Left colon (tissue), 2 donors: ENCODE measurements at regions not wholly inside any gene's neighbourhood (a gene's known extent, or its start where the extent isn't known, plus 50 kb on each side); places are given as distances from the start of the nearest gene placed in this dataset.

Experiments
- ATAC-seq: fragments of 200-7000 bp; cut with Tn5 transposase; one replicate; pipeline ENCODE4 v1.9.1; 2020; ENCODE audit warnings: mild to moderate bottlenecking, moderate library complexity
- DNase-seq, 2 donors: peaks; one replicate each; pipeline ENCODE4 v3.0.0-alpha.2; 2020
- intact Hi-C, 2 donors: fragments of 100-400 bp; cut with DNase I in 1 of 2; cut with micrococcal nuclease in 1 of 2; formaldehyde crosslinking; loops; one replicate each; pipeline versions ENCODE4 v1.11.2 to v1.14.0; 2022; cut with DNase I, micrococcal nuclease
- donor health status: DM: no; HTN: no; CAD: no.
- donor health status: DM: yes; HTN: yes; CAD: no.

DNA sequence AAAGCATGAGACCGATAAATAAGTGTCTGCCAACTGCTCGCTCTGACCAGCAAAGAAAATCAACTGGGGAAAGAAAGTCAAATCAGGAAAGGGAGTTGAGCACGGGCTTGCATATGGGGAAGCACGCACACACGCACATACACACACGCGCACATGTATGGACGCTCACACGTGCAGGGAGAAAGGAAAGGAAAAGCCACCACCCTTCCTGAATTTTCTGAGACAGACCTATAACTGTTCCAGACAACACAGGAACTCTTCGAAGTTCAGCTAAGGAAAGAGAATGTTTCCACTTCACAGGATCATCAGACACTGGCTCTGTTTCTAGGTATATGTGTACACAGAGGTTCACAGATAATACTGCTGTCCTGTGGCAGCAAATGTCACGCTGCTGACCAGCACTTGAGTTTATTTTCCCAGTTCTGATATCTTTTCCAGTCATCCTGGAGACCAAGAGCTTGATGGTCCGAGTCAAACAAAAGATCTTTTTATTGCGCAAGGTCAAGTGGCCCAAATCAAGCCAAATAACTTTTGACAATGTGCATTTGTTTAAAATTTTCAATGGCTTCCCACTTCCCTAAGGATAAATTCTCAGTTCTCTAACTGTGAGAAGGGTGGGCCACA, 82.1 kb upstream of the TMCC3 start:
- no peak for ATAC-seq
- no peak for DNase-seq
- intact Hi-C loops, result no loop called here

DNA sequence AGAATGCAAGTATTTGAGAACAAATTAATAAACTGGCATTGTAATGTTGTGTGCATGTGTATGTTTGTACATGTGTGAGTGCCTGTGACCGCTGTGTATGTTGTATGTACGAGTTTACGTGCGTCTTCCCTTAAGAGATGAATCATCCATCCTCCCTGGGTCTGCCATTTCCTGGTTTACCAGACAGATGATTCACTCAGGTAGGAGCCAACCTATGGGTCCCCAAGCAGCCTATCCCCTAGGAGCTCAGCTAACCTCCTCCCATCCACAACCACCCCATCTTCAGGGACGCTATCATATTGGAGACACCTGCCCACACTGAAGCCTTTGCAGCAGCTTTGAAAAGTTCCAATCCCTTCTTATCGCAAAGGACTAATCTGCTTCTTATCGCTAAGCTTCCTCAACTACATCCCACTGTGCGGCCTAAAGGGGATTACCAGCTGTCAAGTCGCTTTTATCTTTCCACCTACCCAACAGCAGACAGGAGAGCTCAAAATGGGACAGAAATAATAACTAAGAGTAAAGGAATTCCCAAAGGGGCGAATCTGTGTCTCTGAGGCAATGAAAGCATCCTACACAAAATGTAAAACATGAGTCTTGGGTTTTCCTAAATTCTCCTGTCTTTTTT, 81.5 kb upstream of the TMCC3 start:
- intact Hi-C loops, result no loop called here
- DNase-seq (no peak), ATAC-seq (no peak)

DNA sequence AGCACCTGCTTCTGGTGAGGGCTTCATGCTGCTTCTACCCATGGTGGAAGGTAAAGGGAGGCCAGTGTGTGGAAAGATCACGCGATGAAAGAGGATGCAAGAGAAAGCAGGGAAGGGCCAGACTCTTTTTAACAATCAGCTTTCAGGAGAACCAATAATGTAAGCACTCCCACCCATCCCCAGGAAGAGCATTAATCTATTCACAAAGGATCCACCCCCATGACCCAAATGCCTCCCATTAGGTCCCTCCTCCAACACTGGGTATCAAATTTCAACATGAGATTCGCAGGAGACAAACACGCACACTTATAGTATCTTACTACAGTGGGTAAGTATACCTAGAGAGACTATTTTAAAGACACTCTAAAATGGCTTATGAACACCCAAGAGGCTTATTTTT, 80.5 kb upstream of the TMCC3 start:
- intact Hi-C loops, result no loop called here
- ATAC-seq (no peak), DNase-seq (no peak)

DNA sequence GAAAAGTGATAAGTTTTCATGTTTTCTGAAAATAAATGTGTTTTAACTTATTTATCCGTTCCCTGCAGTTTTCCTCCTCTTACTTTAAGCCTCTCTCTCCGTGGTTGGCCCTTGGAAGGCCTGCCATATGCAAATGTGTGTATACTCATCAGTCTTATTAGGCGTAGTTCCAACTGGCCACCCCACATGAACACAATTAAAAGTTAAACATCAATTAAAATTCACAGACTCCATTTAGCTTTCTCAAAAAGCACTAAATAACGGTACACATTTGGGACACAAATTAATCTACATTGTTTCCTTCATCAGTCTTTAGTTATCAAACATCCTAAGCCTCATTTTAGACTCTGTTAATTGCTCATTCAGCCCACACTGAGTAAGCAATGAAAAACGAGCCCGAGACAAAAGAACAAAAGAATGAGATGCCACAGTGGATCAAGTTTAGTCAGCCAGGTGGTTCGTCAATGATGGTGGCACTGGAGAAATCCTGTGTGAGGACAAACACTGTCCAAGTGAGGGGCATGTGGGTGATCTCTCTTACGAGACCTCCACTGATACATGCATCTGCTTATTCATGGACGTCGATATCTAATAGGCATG, 76.0 kb upstream of the TMCC3 start:
- ATAC-seq (no peak), DNase-seq (no peak)
- intact Hi-C loops, result no loop called here

DNA sequence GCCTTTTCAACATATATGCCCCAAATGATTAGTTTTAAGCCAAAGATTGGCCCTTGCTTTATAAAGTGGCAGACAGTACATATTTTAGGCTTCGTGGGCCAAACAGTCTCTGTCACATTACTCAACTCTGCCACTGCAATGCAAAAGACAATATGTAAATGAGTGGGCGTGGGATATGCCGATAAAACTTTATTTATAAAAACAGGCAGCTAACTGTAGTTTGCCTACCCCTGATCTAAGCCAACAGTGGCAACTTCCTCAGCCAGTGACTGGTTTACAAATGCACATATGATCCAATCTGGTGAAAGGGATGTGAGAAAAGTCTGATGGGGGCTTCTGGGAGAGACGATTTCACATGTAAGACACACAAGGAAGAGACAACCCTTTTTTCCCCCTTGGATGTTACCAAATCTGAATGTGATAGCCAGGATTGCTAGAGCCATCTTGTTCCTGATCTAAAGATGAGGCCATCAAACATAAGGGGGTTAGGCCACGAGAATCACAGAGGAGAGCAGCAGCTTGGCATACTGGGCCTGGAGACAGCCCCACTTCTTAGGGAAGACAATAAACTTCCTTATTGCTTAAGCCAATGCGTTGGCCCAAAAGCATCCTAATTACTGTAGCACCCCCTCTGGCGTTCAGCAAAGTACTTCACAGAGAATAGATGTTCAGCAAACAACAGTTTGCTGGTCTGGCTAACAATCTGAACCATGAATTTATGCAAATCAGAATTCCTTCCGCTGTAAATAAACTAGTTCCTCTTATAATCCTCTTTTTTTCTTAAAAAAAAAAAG, 75.2 kb upstream of the TMCC3 start:
- ATAC-seq (peak; percentile 84), DNase-seq (peak in 1 of 2 donors; percentile 33)

DNA sequence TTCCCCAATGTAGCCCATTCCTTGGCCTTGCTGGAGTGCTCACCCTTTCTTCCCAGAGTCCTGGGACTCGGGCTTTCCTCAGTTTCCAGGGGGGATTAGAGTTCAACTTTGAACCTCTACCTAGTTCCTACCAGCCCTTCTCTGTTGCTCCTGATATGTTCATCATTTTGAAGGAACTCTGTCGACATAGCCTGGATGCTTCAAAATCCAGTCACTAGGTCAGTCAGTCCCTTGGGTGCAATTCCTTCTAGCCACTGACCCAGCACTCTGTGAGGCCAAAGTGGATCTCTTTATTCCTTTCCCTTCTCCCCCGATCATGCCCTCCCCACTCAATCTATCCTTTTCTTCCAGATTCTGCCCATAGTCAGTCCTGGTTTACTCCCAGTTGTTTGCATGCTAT, 72.3 kb upstream of the TMCC3 start:
- intact Hi-C loops, result no loop called here
- ATAC-seq, result no peak
- no peak for DNase-seq

More for the DNA sequence above, 75.2 kb upstream of the TMCC3 start:
- intact Hi-C loops, result no loop called here

DNA sequence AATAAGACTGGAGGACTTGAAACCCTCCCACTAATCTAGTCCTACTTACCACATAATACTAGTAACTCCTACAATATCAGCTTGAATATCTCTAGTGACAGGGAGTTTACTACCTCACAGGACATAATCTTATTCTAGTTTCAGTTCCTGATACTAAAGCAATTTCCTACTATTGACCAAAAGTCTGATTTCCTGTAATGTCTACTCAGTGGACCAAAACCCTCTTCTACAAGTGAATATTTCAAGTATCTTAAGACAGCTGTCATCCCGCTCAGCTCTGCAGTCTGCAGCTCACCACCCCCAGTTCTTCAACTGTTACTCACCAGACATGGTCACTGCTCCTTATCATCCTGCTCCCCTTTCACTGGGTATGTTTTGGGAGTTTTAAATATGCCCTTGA, 70.8 kb upstream of the TMCC3 start:
- intact Hi-C loops, result no loop called here
- DNase-seq, result no peak
- ATAC-seq, result no peak

DNA sequence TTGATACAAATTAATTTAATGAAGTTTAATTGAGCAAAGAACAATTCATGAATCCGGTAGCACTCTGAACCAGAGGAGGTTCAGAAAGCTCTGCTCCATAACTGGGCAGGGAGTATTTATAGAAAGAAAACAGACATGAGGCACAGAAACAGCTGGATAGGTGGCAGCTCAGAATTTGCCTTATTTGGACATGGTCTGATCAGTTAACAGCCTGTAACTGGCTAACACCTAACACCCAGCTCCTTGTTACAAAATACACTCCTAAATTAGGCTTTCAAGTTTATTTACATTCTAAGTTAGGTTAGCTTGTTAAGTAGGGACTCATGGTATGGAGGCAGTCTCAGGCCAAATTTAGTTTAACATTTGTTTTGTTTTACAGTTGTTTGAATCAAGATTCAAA, 67.8 kb upstream of the TMCC3 start:
- intact Hi-C loops, result no loop called here
- DNase-seq (no peak), ATAC-seq (peak; percentile 30)

DNA sequence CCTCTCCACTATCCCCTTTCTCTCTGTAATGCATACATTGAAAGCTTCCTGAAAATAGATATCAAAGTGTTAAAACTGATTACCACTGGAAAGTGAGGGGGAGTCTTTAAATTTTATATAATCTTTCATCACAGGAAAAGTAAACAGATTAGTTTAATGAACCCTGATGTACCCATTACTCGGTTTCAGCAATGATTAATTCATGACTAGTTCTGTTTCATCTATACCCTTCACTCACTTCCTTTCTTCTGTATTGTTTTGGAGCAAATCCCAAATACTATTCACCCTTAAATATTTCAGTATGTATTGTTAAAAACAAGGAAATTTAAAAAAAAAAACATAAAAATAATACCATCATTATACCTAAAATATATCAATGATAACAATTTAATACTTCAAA, 67.3 kb upstream of the TMCC3 start:
- no peak for ATAC-seq
- intact Hi-C loops, result no loop called here
- no peak for DNase-seq

DNA sequence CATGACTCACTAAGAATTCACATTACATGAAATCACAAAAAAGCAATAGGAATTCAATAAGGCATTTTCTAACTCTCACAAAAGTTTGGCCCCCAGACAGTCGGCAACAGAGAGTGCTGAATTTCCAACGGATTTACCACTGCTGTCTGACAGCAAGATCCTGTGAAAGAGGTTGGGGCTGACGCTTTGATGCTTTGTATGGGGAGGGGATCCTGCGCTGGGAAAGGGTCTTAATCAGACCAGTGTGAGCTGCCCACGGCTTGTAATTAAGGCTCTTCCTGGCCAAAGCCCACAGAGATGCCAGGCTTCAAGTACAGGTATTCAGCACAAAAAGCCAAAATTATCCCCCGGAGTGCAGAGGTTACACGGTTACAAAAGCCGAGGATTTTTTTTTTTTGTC, 66.8 kb upstream of the TMCC3 start:
- DNase-seq, result no peak
- intact Hi-C loops, result no loop called here
- no peak for ATAC-seq

DNA sequence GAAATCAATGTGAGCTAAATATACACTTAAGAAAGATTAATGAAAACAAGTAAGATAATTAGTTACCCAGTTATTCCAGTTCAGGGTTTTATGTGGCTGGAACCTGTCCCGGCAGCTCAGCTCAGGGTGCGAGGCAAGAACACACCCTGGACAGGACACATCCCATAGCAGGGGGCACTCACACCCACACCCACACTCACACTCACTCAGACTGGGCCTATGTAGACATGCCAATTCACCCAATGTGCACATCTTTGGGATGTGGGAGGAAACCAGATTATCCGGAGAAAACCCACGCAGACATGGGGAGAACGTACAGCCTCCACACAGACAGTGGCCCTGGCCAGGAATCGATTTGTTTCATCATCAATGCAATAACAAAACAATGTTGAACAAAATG, 66.0 kb upstream of the TMCC3 start:
- no peak for DNase-seq
- intact Hi-C loops, result no loop called here
- no peak for ATAC-seq

DNA sequence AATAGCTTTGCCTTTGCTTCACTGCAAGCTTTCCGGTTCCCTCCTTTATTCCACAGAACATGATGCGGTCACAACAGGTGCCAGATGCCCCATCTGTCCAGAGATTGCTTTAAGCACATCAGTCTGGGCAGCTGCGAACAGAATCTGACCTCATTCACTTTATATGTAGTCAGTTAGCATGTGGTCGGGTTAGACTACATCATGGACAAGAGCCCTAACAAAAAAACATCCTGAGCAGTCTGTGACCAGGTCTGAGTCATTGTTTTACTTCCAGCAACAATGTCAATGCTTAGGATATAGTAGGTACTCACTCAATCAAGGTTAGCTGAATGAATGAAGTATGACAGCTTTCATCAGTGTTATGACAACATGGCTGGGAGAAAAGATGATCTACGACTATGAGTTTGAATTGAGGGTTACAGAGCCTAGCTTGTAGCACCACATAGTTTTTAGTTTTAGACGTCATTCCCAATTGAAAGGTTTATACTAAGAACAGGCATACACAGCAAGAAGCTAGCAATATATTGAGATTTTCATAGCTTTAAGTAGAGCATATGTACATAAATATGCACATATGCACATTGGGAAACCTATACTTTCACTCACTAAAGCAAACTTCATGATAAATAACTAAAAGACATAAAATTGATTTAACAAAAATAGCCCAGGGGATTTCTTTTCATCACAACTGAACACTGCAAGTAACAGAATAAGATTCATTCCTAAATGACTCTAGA, 64.2 kb upstream of the TMCC3 start:
- intact Hi-C loops, result no loop called here
- ATAC-seq (no peak), DNase-seq (no peak)

DNA sequence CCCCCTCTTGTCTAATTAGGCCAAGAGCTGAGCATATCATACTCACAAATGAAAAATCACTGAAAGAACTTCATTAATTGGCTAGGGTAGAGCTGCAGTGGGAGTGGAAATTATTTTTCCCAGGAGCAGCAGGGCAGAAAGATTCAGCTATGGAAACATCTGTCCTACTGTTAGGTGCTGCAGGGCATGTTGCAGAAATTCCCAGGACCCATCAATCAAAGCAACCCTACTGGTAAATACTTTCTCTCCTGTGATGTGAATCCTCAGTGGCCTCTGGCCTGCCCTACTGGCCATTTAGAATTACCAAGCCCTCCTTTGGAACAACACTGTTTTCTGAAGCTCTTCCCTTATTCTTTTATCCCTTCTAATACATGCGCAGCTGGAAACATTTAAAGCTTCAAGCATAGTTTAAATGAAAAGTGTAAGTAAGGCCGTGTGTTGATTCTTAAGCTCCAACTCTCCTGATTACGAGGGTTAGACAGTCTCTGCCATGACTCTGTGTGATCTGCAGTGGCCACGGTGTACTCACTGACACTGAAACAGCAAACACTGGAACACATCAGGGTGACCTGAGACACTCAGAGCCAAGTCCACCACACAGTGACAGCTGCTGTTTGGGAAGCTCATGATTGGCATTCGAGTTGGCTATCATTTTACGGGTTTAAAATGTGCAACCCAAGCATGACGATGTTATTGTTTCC, 62.6 kb upstream of the TMCC3 start:
- DNase-seq (no peak), ATAC-seq (no peak)
- intact Hi-C loops, result no loop called here

DNA sequence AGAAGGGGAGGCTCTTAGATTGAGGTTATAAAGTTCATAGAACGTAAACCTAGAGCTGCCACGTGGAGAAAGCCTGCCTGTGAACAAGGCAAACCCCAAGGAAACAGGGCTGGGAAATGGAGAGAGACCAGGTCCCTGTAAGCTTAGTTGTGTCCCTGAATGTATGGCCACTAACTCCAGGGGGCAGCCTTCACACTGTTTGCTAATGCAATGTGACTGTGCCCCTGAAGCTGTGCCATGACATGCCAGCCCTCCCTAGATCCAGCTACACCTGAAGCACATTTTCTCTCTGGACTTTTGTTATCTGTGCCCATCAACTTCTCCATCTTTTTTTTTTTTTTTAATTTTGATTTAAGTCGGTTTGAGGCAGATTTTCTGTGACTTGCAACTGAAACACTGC, 60.6 kb upstream of the TMCC3 start:
- intact Hi-C loops, result no loop called here
- ATAC-seq (peak; percentile 66), DNase-seq (peak in 1 of 2 donors; percentile 62)

DNA sequence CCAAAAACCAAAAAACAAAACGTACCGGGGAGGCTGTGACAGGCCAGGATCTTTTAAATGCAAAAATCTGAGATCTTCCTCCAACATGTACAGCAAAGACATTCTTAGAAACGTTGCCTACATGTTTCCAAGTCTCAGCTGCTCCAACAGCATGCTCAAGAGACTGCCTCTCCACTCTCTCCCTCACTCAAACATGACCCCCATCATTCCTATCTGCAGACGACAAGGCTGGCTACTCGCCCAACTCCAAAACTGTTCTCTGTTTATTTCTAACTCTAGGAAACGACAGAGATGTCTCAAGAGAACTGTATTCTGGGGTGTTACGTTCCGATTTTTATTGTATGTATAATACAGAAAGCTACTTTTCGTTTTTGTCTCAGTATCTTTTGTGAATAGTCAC, 57.5 kb upstream of the TMCC3 start:
- DNase-seq (peak in 1 of 2 donors; percentile 29), ATAC-seq (no peak)
- intact Hi-C loops, result no loop called here

DNA sequence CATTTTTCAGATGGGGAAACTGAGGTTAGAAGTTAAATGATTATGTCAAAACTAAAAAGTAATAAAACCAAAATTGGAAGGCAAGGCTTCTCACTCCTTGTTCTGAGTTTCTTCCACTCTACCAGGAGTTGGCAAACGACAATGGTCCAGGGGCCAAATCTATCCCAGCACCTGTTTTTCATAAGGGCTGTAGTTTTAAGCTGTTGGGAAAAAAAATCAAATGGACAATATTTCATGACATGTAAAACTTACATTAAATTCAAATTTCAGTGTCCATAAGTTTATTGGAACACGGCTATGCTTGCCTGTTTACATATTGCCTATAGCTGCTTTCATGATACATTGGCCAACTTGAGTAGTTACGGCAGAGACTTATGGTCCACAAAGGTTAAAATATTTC, 56.7 kb upstream of the TMCC3 start:
- ATAC-seq, result no peak
- intact Hi-C loops, result no loop called here

DNA sequence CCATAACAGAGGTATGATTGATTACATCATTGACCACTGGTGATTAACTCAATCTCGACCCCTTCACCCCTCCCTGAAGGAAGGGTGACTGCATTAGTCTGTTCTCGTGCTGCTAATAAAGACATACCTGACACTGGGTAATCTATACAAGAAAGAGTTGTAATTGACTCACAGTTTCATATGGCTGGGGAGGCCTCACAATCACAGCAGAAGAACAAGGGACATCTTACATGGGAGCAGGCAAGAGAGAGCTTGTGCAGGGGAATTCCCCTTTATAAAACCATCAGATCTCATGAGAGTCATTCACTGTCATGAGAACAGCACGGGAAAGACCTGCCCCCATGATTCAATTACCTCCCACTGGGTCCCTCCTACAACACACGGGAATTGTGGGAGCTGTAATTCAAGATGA, 55.9 kb upstream of the TMCC3 start:
- intact Hi-C loops, result no loop called here
- DNase-seq (no peak), ATAC-seq (no peak)

More for the DNA sequence above, 56.7 kb upstream of the TMCC3 start:
- DNase-seq, result no peak

DNA sequence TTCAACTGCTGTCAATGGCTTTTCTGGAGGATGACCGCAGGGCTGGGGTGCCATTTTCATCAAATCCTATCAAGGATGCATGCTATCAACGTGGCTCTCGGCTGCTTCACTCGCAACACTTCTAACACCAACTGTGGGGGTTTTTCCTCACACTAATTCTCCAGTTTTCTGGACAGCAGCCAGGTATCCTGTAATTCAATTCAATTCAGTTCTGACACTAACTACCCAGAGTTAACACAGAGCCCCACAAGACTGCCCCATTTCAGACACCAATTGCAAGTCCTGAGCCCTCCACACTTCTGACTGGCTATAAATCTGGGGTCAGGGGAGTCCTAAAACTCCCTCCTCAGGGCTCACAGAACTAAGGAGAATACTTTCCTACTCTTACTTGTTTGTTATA, 55.3 kb upstream of the TMCC3 start:
- intact Hi-C loops, result no loop called here
- DNase-seq (no peak), ATAC-seq (no peak)
